NCI-H2081 treated with DMSO at 0.1 percent for 48 hours (cell line): ENCODE measurements at regions not wholly inside any gene's neighbourhood (a gene's known extent, or its start where the extent isn't known, plus 50 kb on each side); places are given as distances from the start of the nearest gene placed in this dataset.

ENCODE experiments used
- DNase-seq: peaks from one replicate; lab custom pipeline; 2025; lab: John Stamatoyannopoulos, UW

DNA sequence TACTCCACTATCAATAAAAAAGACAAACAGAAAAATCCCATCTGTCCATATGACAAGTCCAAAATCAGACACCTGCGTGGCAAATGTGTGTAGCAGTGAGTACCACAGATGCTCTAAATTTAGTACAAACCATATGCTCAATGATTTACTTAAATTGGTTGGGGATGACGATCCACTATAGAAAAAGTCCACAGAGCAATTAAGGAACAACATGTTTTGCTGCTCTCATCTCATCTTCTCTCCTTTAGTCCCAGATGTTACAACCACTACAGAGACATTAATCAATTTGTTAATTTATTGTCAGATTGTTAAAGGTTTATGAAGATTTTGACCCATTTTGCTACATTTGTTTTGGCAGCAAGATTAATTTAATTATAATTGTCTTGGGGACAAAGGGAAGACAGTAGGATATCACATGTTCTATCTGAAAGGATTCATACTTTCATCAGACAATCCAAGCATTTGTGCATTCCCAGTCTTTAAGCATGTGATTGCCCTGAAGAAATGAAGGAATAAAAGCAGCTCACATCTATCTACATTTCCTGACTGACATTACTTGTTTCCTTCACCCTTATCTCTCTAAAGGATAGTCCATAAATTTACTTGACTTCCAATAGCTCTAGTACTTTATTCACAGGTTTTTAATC, 2268.1 kb downstream of the PCDH7 start:
- no peak for DNase-seq

DNA sequence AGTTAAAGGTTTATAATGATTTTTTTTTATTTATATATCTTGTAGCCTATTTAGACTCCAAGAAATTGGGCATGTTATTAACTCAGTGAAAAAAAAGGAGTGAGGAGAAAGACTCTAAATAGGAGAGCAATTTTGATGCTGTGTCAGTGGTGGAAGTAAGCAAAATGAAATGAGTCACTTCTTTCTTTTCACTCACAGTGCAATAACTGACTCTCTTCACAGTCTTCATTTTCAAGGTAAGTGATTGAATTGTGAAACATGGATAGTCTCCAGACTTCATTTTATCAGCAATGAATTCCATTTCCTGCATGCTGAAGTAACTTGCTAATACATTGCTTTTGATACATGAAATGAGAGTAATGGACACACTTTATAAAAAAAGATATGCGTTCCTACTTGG, 2271.5 kb downstream of the PCDH7 start:
- no peak for DNase-seq

DNA sequence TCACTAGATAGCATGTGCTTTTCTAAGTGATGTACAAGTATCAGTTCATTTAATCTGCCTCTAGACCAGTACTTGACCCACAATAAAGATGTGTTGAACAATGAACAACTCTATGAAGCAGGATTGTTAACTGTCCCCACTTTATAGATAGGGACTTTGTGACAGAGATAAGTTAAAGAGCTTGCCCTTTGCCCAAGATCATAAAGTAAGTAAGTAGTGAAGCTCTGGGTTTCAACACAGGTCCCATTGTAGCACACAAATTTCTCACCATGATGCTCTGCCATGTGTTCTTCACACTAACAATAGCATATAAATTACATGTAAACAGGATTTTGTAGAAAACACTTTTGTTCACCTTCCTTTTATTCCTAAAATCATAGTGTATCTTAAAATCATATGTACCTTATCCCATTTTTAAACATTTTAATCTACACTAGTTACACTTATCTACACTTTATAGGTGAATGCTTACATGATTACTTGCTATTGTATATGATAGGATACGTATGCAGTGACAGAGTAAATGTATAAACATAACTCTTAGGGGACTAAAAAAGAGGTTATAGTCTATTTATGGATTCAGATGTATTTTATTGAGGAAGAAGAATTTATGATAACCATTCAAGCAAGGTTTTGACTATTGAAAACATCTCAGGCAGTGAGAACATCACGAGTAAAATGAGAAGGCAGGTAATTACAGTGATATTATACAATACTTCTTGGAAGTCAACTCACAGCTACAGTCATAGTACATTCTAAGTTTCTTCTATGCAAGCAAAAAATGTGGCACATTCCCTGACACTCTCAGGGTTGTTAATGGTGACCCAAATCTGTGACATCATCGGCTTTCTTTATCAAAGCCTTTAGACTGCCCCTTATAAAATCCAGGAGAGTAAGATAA, 2275.1 kb downstream of the PCDH7 start:
- DNase-seq = no peak

DNA sequence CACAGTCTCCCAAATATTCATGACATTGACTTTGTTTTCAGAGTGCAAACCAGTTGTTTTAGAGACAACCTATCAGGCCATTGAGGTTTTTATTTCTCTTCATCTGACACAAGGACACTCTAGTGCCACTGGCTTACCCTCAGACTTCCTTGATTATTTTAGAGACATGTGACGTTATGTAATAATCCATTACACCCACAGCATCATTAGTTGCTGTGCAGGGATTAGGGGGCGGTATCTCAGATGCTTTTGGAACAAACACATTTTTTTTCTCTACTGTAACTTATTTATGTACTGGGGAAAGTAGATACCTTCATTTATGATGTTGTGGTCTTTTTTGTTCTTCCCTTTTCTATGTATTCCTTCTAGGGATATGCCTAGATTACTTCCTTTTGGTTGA, 2293.1 kb downstream of the PCDH7 start:
- no peak for DNase-seq

DNA sequence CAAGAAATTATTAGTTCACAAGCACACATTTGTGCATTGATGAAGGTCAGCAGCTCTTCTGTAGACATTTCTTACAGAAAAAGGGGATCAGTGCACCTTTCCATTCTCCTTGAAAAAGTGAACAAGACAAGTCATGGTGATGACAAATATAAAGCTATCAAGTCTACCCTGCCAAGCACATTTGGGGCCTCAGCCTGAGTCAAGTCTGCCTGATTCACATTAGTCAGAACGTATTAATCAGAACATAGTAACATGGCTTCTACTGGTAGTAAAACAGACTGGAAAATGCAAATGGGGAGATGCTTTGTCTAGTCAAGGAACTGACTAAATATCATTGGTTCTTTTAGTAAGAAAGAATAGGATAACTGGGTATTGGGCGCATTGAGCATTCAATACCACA, 2305.1 kb downstream of the PCDH7 start:
- DNase-seq = no peak

DNA sequence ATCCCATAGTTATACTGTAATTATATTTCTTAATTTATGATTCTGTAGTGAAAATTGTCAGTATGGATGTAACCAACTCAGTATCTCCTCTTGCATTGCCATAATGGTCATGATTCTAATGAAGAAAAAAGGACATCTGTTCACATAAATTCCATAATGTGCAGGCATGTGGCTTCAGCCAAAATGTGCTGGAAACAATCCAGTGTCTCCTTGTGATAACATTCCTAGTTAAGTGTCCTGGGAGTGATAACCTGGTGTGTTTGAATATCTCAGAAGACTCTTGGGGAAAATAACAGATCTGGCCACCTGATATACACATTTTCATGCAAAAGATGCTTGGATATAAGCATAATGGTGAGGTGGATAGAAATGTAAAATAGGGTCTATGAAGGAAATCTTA, 2309.8 kb downstream of the PCDH7 start:
- DNase-seq = no peak

DNA sequence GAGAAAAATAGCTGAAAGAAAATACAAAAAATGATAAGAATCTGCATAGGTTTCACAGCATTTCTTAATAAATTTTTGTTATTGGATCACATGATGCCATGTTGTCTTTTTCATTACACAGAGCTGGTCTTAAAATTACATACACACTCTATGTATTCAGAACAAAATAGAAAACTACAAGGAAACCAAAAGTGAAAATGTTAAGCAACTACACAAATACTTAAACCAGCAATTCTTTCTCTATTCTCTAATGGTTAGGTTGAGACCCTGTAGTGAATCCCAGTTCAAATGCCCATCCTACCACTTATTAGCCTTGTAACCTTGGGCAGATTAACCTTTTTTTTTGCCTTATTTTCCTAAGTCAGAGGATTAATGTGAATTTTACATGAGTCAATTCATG, 2311.2 kb downstream of the PCDH7 start:
- DNase-seq = no peak

DNA sequence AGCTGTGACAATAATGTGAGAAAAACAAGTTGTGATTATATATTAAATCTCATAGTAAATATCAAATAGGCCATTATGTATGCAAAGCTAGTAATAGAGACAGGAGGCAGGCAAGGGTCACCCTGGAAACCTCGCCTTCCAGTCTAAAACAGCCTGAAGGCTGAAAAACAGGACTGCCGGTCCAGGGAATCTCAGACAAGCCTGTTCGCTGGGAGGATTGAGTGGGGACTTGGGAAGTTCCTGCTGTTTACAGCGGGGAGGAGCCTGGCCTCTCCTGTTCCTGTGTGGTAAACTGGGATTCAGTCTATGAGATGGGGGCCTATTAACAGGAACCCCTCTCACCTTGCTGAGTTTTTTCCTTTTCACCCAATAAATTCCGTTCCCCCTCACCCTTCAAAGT, 2317.3 kb downstream of the PCDH7 start:
- no peak for DNase-seq

DNA sequence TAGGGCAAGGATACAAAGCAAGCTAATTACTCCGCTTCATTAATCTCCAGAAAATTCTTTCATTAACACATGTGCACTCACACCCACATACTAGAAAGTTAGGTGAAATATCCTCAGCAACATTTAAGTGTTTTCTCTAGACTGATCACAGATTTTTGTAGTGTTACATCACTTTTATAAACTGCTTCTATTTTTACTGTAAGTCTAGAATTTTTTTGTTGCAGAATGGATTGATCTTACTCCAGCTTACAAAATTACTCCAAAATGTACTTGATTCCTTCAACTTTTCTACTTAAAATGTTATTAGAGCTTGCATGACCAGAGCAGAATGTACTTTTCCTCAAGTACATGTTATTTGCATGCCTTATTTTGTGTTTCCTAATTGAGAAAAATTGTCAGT, 2325.2 kb downstream of the PCDH7 start:
- no peak for DNase-seq

DNA sequence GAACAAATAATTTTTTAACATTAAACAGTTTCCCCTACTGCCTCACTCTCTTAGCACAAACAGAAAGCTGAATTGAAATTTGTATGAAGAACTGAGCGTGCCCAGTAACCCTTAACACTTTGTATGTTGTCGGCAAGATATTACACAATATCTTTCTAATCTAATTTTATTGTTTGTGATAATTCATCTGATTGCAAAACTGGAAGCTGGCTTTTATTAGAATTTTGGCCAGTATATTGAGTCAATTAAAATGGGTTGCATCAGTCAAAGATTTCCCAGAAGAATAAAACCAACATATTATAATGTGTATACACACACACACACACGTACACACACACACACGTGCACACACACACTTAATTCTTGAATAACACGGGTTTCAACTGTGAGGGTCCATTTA, 2332.1 kb downstream of the PCDH7 start:
- no peak for DNase-seq

DNA sequence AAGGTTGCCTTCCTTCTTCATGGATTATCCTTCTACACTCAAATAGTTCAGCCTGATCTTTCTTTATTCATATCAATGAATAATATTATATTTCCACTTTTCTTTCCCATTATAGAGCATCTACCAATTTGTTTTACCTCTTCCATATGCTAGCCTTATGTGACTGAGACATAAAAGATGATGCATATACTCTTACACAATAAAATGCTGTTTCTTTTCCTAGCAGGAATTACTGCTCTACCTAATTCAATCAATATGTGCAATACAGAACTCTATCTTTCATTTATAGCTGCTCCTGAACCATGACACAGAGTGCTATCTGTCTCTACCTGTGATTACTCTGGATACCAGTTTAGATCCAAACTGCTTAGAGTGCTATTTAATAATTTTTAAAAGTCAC, 2334.0 kb downstream of the PCDH7 start:
- no peak for DNase-seq

DNA sequence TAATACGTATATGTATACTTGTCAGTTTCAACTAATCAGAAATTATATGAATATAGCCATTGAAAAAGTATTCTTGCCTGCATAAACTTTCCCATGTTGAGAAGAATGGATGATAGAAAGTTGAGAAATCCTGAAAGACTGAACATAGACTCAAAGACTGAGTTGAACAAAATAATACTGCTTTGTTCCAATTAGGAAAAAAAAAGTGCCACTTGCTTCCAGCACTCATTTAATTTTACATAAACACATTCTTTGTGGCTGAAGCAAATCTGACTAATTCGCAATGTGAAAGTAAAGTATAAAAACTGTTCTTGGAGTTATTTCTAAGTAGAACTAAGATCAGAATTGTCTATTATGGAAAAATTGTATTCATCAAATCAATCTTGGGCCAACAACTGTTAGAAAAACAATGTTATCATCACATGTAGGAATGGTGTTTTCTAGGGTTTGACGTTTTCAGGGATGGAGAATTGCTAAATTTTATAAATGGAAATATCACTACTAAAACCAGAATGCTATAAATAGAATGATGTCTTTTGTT, 2334.6 kb downstream of the PCDH7 start:
- no peak for DNase-seq

DNA sequence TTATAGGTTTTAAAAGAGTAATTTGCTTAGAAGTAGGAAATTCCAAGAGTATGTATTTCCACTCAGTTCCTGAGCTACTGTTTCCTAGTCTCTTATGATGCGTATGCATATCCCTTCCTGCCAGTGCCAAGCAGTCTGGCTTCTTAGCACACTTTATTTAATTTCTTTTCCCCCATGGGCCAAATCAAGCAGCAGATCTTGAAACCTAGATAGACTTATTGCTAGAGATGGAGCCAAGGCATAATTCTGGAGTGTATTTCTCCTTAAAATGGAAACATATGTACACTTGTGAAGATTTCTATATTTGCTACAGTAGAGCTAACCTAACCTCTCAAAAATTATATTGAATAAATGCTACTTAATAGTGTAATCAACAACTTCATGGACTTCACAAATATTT, 2337.6 kb downstream of the PCDH7 start:
- no peak for DNase-seq

DNA sequence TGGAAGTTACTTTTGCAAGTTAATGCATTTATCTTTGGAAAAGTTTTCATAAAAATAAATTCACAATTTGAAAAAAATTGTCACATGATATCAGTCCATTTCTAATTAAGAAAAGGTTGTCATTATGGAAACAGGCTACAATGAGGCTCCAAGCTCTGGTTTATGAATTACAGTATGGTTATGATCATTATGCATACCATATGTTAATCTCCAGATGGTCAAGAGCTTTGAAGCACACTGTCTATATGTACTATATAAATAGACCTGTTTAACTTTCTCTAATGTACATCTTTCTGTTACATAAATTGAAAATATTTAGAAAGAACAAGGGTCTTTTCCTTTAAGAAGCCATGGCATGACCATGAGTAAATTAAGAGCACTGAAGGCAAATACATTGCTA, 2338.8 kb downstream of the PCDH7 start:
- DNase-seq = no peak

DNA sequence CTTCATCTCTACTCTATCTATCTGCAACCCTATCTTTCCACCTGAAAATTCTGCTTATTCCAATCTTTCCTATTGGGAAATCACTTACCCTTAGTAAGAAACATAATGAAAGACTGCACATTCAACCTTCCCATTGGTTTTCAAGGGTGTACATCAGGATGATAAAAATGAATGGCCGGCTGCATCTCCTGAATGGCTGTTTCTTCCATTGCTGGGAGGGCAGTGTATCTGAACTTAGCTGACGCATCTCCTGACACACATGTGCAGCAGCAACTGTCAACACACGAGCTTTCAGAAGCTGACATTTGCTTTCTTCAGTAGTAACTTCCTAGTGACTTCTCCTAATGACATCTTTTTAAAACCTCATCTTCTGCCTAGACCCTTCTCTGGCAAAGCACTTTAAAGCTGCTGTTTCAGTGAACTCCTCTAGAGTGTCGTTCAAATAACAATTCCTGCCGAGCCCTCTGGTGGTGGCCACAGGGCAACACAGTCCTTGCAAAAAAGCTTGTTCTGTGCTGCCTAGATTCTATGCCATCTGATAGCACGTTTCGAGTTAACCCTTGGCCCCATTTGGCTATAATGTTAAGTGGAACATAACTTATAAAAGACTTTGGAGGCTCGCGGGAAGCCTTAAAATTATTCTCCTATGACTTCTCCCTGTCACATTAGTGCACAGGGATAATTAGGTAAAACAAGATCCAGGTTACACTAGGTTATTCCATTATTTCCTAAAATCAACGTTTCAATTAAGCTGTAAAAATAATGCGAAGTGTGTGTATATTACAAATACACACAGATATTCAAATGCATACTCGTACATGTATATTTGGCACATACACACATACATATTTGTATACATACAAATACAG, 2340.7 kb downstream of the PCDH7 start:
- peak; percentile 53 for DNase-seq

DNA sequence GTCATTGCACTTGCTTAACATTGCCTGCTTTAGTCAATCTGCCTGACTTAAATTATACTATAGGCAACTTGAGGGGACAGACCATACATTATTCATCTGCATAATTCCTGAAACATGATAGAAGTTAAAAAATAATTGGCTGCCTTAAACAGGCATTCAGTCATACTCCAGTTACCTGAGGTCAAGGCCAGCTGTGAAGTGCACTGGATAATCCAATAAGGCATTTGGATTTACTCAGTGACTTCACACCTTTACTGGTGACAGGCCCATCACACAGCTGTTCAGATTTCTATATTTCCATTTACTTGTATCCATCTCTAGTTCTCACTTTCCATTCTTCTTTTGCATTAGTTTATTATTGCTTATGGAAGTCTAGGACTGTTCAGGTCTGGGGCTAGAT, 2341.6 kb downstream of the PCDH7 start:
- DNase-seq = no peak

DNA sequence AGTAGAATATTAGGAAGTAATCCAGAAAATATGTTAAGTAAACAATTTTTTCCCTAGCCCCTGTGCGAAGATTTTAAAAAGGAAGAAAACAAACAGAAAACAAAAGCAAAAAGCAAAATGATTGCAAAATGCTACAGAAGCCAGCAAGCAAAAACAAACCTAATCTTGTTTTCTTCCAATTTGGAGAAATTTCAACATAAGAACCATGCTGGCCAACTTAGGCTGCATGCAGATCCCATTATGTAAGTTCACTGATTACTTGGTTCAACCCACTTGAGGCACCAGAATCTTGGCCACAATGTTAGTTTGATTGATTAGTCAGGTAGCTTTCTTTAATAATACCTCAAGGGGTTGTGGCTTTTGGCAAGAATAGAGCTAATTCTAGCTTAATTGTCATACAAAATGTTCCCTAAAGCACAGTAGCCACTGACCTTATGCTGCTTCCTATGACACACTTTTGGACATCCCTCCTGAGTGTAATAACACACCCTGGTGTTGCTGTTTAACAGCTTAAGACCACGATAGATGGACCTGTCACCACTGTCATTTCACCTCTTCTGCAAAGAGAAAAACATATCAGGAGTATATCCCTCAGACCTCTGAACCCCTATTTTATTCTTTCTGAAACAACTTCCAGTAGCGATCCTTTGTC, 2342.1 kb downstream of the PCDH7 start:
- DNase-seq = no peak

DNA sequence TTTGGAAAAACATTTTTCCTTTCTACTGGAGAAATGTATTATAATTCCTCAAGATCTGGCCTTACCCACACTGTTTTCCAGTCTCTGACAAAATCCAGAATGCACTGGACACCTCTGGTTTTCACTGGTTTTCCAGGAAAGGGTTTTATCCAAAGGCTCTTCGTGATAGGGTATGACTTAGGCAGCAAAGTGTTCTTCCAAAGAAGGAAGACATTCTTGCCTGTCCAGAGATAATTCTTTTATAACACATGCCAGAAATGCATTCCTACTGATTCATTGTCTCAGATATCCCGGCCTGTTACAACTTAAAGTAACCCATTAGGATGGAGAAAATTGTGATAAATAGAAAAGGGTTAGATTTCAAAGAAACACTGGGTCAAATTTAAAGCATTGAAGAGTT, 2343.1 kb downstream of the PCDH7 start:
- no peak for DNase-seq

DNA sequence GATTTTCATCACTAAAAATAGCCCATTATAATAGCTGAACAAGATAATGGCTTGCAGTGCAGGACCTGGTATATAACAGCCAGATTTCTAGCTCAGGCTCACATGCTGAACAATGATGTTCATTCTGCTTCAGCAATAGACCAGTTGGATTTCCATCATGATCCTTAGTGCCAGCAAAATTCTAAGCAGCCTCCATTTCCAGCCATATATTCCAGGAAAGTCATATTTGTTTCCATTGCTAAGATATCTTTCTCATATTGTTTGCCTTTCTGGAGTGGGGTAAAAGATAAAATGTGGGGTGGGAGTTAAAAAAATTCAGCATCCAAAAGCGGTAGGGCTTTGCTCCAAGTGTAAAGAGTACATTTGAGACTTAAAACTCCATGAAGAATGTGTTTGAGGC, 2344.1 kb downstream of the PCDH7 start:
- no peak for DNase-seq

DNA sequence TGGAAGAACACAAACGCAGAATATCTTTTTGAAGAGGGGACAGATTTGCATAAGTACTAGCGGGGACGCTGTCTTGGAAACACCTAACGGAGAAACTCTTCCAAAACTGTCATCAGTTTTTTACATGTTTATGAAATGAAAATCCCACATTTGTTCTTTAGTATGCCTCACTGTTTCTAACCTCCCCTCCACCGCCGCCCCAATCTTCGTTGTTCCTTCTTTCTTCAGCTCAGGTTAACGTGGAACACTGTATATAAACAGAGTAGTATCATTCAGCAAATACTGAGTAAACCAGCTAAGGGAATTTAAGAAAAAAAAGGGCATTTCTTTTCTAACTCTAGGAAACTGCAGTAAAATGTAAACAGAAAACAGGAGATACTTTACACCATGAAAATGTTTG, 2345.6 kb downstream of the PCDH7 start:
- DNase-seq = no peak

DNA sequence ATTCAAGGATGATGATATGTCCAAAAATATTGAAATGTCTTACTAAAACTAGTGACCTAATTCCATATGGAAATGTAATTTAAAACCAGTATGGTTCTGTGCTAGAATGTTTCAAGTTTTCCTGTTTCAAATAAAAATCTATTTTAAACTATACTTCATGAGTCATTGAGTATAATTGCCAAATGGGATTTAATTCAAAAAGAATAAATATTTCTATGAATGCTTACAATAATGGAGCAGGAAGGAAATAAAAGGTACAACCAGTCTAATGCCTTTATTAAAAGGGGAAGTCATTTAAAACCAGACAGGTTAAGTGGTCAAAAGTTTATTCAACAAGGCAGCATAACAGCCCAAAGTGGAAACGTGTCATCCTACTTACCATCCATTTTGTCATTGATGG, 2347.1 kb downstream of the PCDH7 start:
- DNase-seq = no peak

DNA sequence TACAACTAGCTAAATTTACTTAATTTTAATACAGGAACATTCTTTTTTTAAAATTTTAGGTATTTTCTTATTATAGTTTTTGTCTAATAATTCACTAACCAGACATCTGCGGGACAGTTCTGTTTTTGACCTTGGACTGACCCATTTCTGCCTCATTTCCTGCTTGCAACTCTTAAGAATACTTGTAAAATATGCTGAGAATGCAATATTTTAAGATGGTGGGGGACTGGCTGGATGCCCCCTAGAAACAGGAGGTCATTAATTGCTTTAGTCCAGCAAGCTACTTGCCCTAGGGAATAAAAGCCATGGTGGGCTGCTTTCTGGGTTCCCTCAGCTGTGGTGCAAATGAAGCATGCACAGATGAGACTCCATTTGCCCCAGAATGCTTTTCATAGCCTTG, 2348.4 kb downstream of the PCDH7 start:
- no peak for DNase-seq
